ENCODE measurements at regions not wholly inside any gene's neighbourhood (a gene's known extent, or its start where the extent isn't known, plus 50 kb on each side); places are given as distances from the start of the nearest gene placed in this dataset.

DNA sequence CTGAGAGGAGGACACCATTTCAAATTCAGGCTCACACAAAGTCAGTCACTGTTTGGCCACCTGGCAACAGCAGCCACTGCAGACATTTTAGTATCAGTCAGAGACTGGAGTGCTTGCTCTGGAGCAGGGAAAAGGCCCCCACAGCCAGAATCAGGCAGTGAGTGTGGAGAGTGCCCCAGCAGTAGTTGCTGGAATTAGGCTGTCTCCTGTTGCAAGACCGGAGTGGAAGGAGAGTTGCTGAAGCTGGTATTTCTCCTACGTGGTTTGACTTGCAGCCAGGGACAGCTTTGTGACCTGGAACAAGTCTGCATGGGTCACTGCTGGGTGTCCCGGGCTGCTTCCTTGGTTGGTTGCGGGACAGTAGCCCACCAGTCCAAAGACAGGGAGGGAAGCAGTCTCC lies 78.4 kb upstream of the TMEM168 start:
- Histone ChIP-seq H3K4me1 (ENCODE audit: control insufficient read depth, insufficient read depth, low read length) (no peaks in the 10 kb centered on the region), H3K4me3 (ENCODE audit: low read length) (no peak overlapping the region), H3K27me3 (ENCODE audit: control insufficient read depth, insufficient read depth, low read length, poor library complexity, severe bottlenecking) (no peaks in the 10 kb centered on the region), H3K9me3 (ENCODE audit: control insufficient read depth, low read length) (peaks cover 17% of the 10 kb centered on the region), H3K27ac (ENCODE audit: low read depth, low read length) (no peak overlapping the region), H3K9ac (ENCODE audit: extremely low read depth, low read length, poor library complexity, severe bottlenecking) (no peak overlapping the region), H3K36me3 (ENCODE audit: control insufficient read depth, insufficient read depth, low read length) (peaks cover 7% of the 10 kb centered on the region)
- 94 to 100% methylated on average over 2 to 4 of the region's 4 CpGs for WGBS, 2 experiments (ENCODE audit: insufficient coverage in 1 of 2, insufficient read length in 1 of 2)
- H3K27ac Mint-ChIP-seq, result no peak overlapping the region
- peaks cover 20% of the 10 kb centered on the region for H3K9me3 Mint-ChIP-seq
- no peaks in the 10 kb centered on the region for H3K27me3 Mint-ChIP-seq (ENCODE audit: insufficient read depth)
- DNase-seq, result peak; percentile 40
- H3K4me3 Mint-ChIP-seq, result no peak overlapping the region
- TF ChIP-seq, protein P1, sequence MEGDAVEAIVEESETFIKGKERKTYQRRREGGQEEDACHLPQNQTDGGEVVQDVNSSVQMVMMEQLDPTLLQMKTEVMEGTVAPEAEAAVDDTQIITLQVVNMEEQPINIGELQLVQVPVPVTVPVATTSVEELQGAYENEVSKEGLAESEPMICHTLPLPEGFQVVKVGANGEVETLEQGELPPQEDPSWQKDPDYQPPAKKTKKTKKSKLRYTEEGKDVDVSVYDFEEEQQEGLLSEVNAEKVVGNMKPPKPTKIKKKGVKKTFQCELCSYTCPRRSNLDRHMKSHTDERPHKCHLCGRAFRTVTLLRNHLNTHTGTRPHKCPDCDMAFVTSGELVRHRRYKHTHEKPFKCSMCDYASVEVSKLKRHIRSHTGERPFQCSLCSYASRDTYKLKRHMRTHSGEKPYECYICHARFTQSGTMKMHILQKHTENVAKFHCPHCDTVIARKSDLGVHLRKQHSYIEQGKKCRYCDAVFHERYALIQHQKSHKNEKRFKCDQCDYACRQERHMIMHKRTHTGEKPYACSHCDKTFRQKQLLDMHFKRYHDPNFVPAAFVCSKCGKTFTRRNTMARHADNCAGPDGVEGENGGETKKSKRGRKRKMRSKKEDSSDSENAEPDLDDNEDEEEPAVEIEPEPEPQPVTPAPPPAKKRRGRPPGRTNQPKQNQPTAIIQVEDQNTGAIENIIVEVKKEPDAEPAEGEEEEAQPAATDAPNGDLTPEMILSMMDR (conservative IDR thresholded peaks at IDR 0.05), result no peak
- peaks cover 16% of the 10 kb centered on the region for H3K36me3 Mint-ChIP-seq (ENCODE audit: low read depth)
- H3K4me1 Mint-ChIP-seq, result peaks cover 1% of the 10 kb centered on the region

GRCh38 chr7:112866424-112866823 lies 76.2 kb upstream of the TMEM168 start:
- no peaks in the 10 kb centered on the region for H3K27me3 ChIP-seq (ENCODE audit: control insufficient read depth, insufficient read depth, low read length, poor library complexity, severe bottlenecking)
- H3K4me3 ChIP-seq (ENCODE audit: low read length), result no peak overlapping the region
- peaks cover 32% of the 10 kb centered on the region for H3K36me3 Mint-ChIP-seq (ENCODE audit: low read depth)
- no peak for DNase-seq
- no peak overlapping the region for H3K9ac ChIP-seq (ENCODE audit: extremely low read depth, low read length, poor library complexity, severe bottlenecking)
- peaks cover 7% of the 10 kb centered on the region for H3K36me3 ChIP-seq (ENCODE audit: control insufficient read depth, insufficient read depth, low read length)
- H3K4me1 Mint-ChIP-seq, result peaks cover 1% of the 10 kb centered on the region
- TF ChIP-seq, protein P1 (conservative IDR thresholded peaks at IDR 0.05), result no peak
- H3K27ac Mint-ChIP-seq, result no peak overlapping the region
- 92 to 98% methylated on average over 3 to 4 of the region's 4 CpGs for WGBS, 2 experiments (ENCODE audit: insufficient coverage in 1 of 2, insufficient read length in 1 of 2)
- no peaks in the 10 kb centered on the region for H3K27me3 Mint-ChIP-seq (ENCODE audit: insufficient read depth)
- H3K4me3 Mint-ChIP-seq, result no peak overlapping the region
- peaks cover 26% of the 10 kb centered on the region for H3K9me3 ChIP-seq (ENCODE audit: control insufficient read depth, low read length)
- no peak overlapping the region for H3K27ac ChIP-seq (ENCODE audit: low read depth, low read length)
- H3K4me1 ChIP-seq (ENCODE audit: control insufficient read depth, insufficient read depth, low read length), result no peaks in the 10 kb centered on the region
- H3K9me3 Mint-ChIP-seq, result peaks cover 27% of the 10 kb centered on the region

GRCh38 chr7:112864380-112864779 lies 74.2 kb upstream of the TMEM168 start:
- peaks cover 38% of the 10 kb centered on the region for H3K36me3 Mint-ChIP-seq (ENCODE audit: low read depth)
- Histone ChIP-seq H3K9ac (ENCODE audit: extremely low read depth, low read length, poor library complexity, severe bottlenecking) (no peak overlapping the region), H3K4me3 (ENCODE audit: low read length) (no peak overlapping the region), H3K27me3 (ENCODE audit: control insufficient read depth, insufficient read depth, low read length, poor library complexity, severe bottlenecking) (no peaks in the 10 kb centered on the region), H3K27ac (ENCODE audit: low read depth, low read length) (no peak overlapping the region), H3K4me1 (ENCODE audit: control insufficient read depth, insufficient read depth, low read length) (no peaks in the 10 kb centered on the region), H3K36me3 (ENCODE audit: control insufficient read depth, insufficient read depth, low read length) (peaks cover 7% of the 10 kb centered on the region), H3K9me3 (ENCODE audit: control insufficient read depth, low read length) (peaks cover 30% of the 10 kb centered on the region)
- TF ChIP-seq, protein P1 (conservative IDR thresholded peaks at IDR 0.05), result no peak
- DNase-seq, result no peak
- H3K9me3 Mint-ChIP-seq, result peaks cover 29% of the 10 kb centered on the region
- H3K4me3 Mint-ChIP-seq, result no peak overlapping the region
- no peak overlapping the region for H3K27ac Mint-ChIP-seq
- no peaks in the 10 kb centered on the region for H3K27me3 Mint-ChIP-seq (ENCODE audit: insufficient read depth)
- peaks cover 1% of the 10 kb centered on the region for H3K4me1 Mint-ChIP-seq
